ENCODE measurements at regions not wholly inside any gene's neighbourhood (a gene's known extent, or its start where the extent isn't known, plus 50 kb on each side); places are given as distances from the start of the nearest gene placed in this dataset.

- TF ChIP-seq CTCF (conservative IDR thresholded peaks at IDR 0.05) (no peak), EZH2 (IDR thresholded peaks at IDR 0.05; ENCODE audit: low read depth) (no peak)
These were observed 102.7 kb upstream of the ARHGAP42 start for GRCh38 chr11:100584201-100584985.
